GM18517 (cell line): ENCODE measurements at regions not wholly inside any gene's neighbourhood (a gene's known extent, or its start where the extent isn't known, plus 50 kb on each side); places are given as distances from the start of the nearest gene placed in this dataset.
"Not testable (repeated sequence)": the region's sequence is repeated elsewhere in the genome, so short reads cannot be mapped to it uniquely, and the experiment has no call there.

Source experiments
- ATAC-seq: cut with Tn5 transposase; IDR thresholded peaks from one replicate; pipeline ENCODE4 v1.9.1; 2021; ENCODE audit warnings: mild to moderate bottlenecking, moderate library complexity; ENCODE audit not compliant: unreplicated experiment

- no peak for ATAC-seq
These were observed 335.7 kb upstream of the FSTL5 start for GRCh38 chr4:162499478-162499877.

GRCh38 chr4:162498168-162498567 lies 334.4 kb upstream of the FSTL5 start:
- no peak for ATAC-seq

GRCh38 chr4:162497564-162498167 lies 333.9 kb upstream of the FSTL5 start:
- ATAC-seq = peak; percentile 84

GRCh38 chr4:162494935-162495334 lies 331.1 kb upstream of the FSTL5 start:
- ATAC-seq = no peak

- ATAC-seq = no peak
These were observed 321.7 kb upstream of the FSTL5 start for GRCh38 chr4:162485486-162485885.

- no peak for ATAC-seq
These were observed 311.4 kb upstream of the FSTL5 start for GRCh38 chr4:162475246-162475645.

GRCh38 chr4:162469977-162470376 lies 306.2 kb upstream of the FSTL5 start:
- no peak for ATAC-seq

GRCh38 chr4:162465356-162465755 lies 301.6 kb upstream of the FSTL5 start:
- ATAC-seq = not testable (repeated sequence)

GRCh38 chr4:162461952-162462351 lies 298.2 kb upstream of the FSTL5 start:
- ATAC-seq = no peak

- no peak for ATAC-seq
These were observed 294.3 kb upstream of the FSTL5 start for GRCh38 chr4:162458051-162458450.

GRCh38 chr4:162457071-162457865 lies 293.5 kb upstream of the FSTL5 start:
- no peak for ATAC-seq

- ATAC-seq = no peak
These were observed 292.3 kb upstream of the FSTL5 start for GRCh38 chr4:162456106-162456505.

GRCh38 chr4:162450531-162451035 lies 286.8 kb upstream of the FSTL5 start:
- no peak for ATAC-seq

GRCh38 chr4:162443510-162443909 lies 279.7 kb upstream of the FSTL5 start:
- no peak for ATAC-seq

- ATAC-seq = no peak
These were observed 278.3 kb upstream of the FSTL5 start for GRCh38 chr4:162442128-162442527.

GRCh38 chr4:162422312-162422711 lies 258.5 kb upstream of the FSTL5 start:
- no peak for ATAC-seq

- ATAC-seq = no peak
These were observed 247.1 kb upstream of the FSTL5 start for GRCh38 chr4:162410854-162411253.

GRCh38 chr4:162409048-162409447 lies 245.2 kb upstream of the FSTL5 start:
- no peak for ATAC-seq

GRCh38 chr4:162408309-162408708 lies 244.5 kb upstream of the FSTL5 start:
- no peak for ATAC-seq

- no peak for ATAC-seq
These were observed 243.0 kb upstream of the FSTL5 start for GRCh38 chr4:162406637-162407365.

- no peak for ATAC-seq
These were observed 240.1 kb upstream of the FSTL5 start for GRCh38 chr4:162403932-162404331.

GRCh38 chr4:162403419-162403818 lies 239.6 kb upstream of the FSTL5 start:
- no peak for ATAC-seq
